Epithelial cell of esophagus (primary cell): ENCODE measurements at regions not wholly inside any gene's neighbourhood (a gene's known extent, or its start where the extent isn't known, plus 50 kb on each side); places are given as distances from the start of the nearest gene placed in this dataset.

Source experiments
- DNase-seq: peaks from one replicate; pipeline ENCODE4 v3.0.0; 2010; ENCODE audit warnings: low read depth
- H3K4me3 ChIP-seq: 2 replicates; pipeline ENCODE4 v1.5.1; 2011; ENCODE audit warnings: mild to moderate bottlenecking, low read length, control low read depth
- TF ChIP-seq, protein P1 (sequence below): IDR thresholded peaks from 2 replicates; pipeline ENCODE4 v1.5.1; 2011; ENCODE audit warnings: low read depth, mild to moderate bottlenecking, low read length, control low read depth, inconsistent platforms; ENCODE audit not compliant: insufficient read depth; ENCODE audit errors: missing control alignments

DNA sequence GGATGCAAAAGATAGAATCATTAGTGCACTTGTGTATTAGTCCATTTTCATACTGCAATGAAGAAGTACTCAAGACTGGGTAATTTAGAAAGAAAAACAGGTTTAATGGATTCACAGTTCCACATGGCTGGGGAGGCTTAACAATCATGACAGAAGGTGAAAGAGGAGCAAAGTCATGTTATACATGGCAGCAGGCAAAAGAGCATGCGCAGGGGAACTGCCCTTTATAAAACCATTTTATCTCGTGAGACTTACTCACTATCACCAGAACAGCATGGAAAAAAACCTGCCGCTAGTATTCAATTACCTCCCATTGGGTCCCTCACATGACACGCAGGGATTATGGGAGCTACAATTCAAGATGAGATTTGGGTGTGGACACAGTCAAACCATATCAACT is 129.4 kb downstream of the SCG2 start:
- H3K4me3 ChIP-seq, result no peak overlapping the region
- TF ChIP-seq, protein P1, sequence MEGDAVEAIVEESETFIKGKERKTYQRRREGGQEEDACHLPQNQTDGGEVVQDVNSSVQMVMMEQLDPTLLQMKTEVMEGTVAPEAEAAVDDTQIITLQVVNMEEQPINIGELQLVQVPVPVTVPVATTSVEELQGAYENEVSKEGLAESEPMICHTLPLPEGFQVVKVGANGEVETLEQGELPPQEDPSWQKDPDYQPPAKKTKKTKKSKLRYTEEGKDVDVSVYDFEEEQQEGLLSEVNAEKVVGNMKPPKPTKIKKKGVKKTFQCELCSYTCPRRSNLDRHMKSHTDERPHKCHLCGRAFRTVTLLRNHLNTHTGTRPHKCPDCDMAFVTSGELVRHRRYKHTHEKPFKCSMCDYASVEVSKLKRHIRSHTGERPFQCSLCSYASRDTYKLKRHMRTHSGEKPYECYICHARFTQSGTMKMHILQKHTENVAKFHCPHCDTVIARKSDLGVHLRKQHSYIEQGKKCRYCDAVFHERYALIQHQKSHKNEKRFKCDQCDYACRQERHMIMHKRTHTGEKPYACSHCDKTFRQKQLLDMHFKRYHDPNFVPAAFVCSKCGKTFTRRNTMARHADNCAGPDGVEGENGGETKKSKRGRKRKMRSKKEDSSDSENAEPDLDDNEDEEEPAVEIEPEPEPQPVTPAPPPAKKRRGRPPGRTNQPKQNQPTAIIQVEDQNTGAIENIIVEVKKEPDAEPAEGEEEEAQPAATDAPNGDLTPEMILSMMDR, result no peak

DNA sequence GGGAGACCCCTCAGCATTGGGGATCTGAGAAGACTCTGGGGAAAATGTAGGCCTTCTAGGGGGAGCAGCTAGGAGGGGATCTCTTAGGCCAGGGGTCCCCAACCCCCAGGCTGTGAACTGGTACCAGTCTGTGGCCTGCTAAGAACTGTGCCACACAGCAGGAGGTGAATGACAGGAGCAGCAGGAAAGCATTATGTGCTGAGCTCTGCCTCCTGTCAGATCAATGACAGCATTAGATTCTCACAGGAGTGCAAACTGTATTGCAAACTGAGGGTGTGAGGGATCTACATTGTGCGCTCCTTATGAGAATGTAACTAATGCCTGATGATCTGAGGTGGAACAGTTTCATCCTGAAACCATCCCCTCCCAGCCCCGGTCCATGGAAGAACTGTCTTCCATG is 127.3 kb downstream of the SCG2 start:
- no peak overlapping the region for H3K4me3 ChIP-seq
- no peak for DNase-seq
- TF ChIP-seq, protein P1, result no peak

More for the DNA sequence above, 129.4 kb downstream of the SCG2 start:
- no peak for DNase-seq

DNA sequence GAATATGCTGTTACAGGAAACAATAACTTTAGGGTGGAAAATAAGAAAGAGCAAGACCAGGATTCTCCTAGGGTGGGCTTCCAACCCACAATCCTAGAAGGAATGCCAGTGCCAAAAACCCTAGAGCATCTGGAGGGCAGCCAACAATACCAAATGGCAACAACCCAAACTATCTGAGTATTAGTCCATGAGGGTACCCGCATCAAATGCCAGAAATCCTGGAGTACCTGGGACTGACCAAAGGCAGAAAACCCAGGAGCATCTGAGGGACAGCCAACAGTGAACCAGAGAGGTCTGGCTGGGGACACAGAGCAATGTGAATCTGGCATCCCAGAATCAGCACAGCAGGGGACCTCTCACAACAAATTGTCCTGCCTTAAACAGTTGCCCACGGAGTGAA is 126.3 kb downstream of the SCG2 start:
- DNase-seq, result no peak
- no peak overlapping the region for H3K4me3 ChIP-seq
- TF ChIP-seq, protein P1, result no peak

DNA sequence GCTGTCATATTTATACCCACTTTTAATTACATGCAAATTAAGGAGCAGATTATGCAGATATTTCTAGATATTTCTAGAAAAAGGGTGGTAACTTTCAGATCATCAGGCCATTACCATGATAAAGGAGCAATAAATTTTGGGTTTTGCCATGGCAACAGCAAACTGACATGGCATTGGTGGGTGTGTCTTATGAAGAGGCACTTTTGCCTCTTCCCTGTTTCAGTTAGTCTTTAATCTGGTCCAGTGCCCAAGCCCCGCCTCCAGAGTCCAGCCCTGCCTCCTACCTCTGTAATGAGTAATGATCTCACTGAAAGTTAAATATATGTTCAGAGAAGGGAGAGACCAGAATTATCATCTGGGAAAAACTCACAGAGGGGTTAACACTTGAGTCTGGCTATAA is 124.8 kb downstream of the SCG2 start:
- no peak overlapping the region for H3K4me3 ChIP-seq
- TF ChIP-seq, protein P1, result no peak
- peak; percentile 36 for DNase-seq

DNA sequence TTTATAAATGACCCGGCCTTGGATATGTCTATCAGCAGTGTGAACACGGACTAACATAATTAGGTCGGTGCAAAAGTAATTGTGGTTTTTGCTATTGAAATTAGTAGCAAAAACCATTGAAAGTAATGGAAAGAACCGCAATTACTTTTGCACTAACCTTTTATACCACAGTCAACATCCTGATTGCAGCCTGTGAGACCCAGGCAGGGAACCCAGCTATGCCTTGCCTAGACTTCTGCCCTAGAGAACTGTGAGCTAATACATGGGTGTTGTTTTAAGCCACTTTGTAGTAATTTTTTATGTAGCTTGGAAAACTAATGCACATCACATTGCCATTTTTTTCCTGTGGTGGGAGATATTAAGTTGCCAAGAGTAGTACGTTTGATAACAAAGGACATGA is 120.7 kb downstream of the SCG2 start:
- DNase-seq, result no peak
- TF ChIP-seq, protein P1, result no peak
- H3K4me3 ChIP-seq, result no peak overlapping the region

DNA sequence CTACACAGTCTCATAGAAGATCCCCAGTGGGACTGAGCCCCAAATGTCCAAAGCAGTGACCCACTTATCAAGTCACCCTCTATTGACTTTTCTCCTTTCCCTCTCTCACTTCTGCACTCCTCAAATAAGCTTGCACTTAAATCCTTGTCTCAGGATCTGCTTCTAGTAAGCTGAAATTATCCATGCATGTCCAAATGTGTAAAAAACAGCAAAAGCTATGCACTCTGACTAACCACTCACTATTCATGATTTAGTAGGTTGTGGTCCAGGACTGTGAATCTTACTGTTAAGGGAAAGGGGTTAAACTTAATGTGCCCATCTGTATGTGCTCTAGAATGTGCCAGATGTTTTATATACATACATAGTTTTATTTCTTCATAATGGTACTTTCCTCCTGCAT is 115.4 kb downstream of the SCG2 start:
- no peak for DNase-seq
- TF ChIP-seq, protein P1, result no peak
- no peak overlapping the region for H3K4me3 ChIP-seq

DNA sequence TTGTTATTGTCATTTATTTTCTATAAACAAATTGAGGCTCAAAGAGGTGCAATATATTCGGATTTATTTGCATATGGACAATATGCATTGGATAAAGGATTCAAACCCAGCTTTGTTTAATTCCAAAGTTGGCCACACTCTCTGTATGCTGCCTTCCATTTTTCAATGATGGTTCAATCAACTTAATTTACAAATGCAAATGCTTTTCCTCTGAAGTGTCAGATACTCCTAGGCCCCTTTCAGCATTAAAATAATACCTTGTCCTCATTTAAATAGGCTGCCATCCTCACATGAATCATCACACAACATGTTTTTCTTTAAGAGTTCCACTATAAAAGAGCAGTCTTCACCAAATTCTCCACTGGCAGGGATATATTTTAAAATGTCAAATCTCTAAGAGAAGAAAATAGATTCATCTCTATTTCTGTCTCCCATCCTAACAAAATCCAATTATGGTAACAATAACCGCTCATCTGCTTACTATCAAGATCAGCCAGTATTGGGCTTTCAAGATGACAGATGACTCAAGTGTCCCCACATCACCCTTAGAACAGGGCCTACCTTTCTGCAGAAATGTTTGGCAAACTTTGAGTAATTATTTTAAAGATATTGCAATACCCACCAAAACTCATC is 114.8 kb downstream of the SCG2 start:
- no peak overlapping the region for H3K4me3 ChIP-seq
- TF ChIP-seq, protein P1, result no peak
- no peak for DNase-seq
